GM23338 (cell line): ENCODE measurements at regions not wholly inside any gene's neighbourhood (a gene's known extent, or its start where the extent isn't known, plus 50 kb on each side); places are given as distances from the start of the nearest gene placed in this dataset.

Source experiments
- ATAC-seq: fragments of 200-7000 bp; cut with Tn5 transposase; 3 replicates; pipeline ENCODE4 v1.9.1; 2020
- DNase-seq: peaks from one replicate; pipeline ENCODE4 v3.0.0-alpha.2; 2015; ENCODE audit warnings: low spot score
- H2AFZ ChIP-seq: fragments of 200-600 bp; sonication (generic); 2 replicates; pipeline ENCODE4 v1.8.0; 2016; ENCODE audit warnings: antibody characterized with exemption, mild to moderate bottlenecking, moderate library complexity
- H3F3A ChIP-seq: fragments of 200-600 bp; sonication (generic); replicated peaks from 2 replicates; pipeline ENCODE4 v1.8.0; 2017; ENCODE audit warnings: antibody characterized with exemption, mixed run types, low read depth
- H3K27ac ChIP-seq: fragments of 200-600 bp; sonication (generic); 2 replicates; pipeline ENCODE4 v1.6.1; 2016; ENCODE audit warnings: low read depth
- H3K27me3 ChIP-seq: fragments of 200-600 bp; sonication (generic); 2 replicates; pipeline ENCODE4 v1.8.0; 2016; ENCODE audit warnings: mild to moderate bottlenecking, mixed run types, moderate library complexity; ENCODE audit not compliant: insufficient read depth
- H3K36me3 ChIP-seq: fragments of 200-600 bp; sonication (generic); 2 replicates; pipeline ENCODE4 v1.8.0; 2016; ENCODE audit warnings: mild to moderate bottlenecking; ENCODE audit not compliant: insufficient read depth
- H3K4me1 ChIP-seq: fragments of 200-600 bp; sonication (generic); 2 replicates; pipeline ENCODE4 v1.8.0; 2016; ENCODE audit warnings: mild to moderate bottlenecking, moderate library complexity; ENCODE audit not compliant: insufficient read depth
- H3K4me2 ChIP-seq: fragments of 200-600 bp; sonication (generic); 2 replicates; pipeline ENCODE4 v1.7.1; 2017; ENCODE audit warnings: mixed run types
- H3K4me3 ChIP-seq: fragments of 200-600 bp; sonication (generic); 2 replicates; pipeline ENCODE4 v1.6.1; 2016; ENCODE audit warnings: mixed run types
- H3K79me2 ChIP-seq: fragments of 200-600 bp; sonication (generic); replicated peaks from 2 replicates; pipeline ENCODE4 v1.8.0; 2017; ENCODE audit warnings: mild to moderate bottlenecking; ENCODE audit not compliant: insufficient read depth
- H3K9me2 ChIP-seq: fragments of 200-600 bp; sonication (generic); 2 replicates; pipeline ENCODE4 v1.8.0; 2017; ENCODE audit not compliant: insufficient read depth
- H4K20me1 ChIP-seq: fragments of 200-600 bp; sonication (generic); replicated peaks from 2 replicates; pipeline ENCODE4 v1.8.0; 2017; ENCODE audit warnings: mild to moderate bottlenecking; ENCODE audit not compliant: insufficient read depth
- H3K27ac Mint-ChIP-seq: 2 replicates; pipeline ENCODE4 v1.8.0; 2020; ENCODE audit warnings: inconsistent platforms, mild to moderate bottlenecking, moderate library complexity, mixed read lengths
- H3K27me3 Mint-ChIP-seq: 3 replicates; pipeline ENCODE4 v1.8.0; 2022; ENCODE audit warnings: low read depth, mild to moderate bottlenecking, moderate library complexity, mixed read lengths, inconsistent platforms; ENCODE audit not compliant: insufficient read depth, poor library complexity
- H3K36me3 Mint-ChIP-seq: 3 replicates; pipeline ENCODE4 v1.8.0; 2021; ENCODE audit warnings: low read depth, mild to moderate bottlenecking, inconsistent platforms, moderate library complexity, mixed read lengths
- H3K4me1 Mint-ChIP-seq: 3 replicates; pipeline ENCODE4 v1.8.0; 2020; ENCODE audit warnings: mild to moderate bottlenecking, inconsistent platforms, mixed read lengths
- H3K4me3 Mint-ChIP-seq: 3 replicates; pipeline ENCODE4 v1.8.0; 2021; ENCODE audit warnings: moderate library complexity, mild to moderate bottlenecking, inconsistent platforms, mixed read lengths
- H3K9me3 Mint-ChIP-seq: 3 replicates; pipeline ENCODE4 v1.8.0; 2020; ENCODE audit warnings: moderate library complexity, mild to moderate bottlenecking, inconsistent platforms, mixed read lengths
- CREB1 ChIP-seq: fragments of 250-450 bp; sonication (Bioruptor Pico); IDR thresholded peaks from 2 replicates; pipeline ENCODE4 v1.5.0; 2020; ENCODE audit warnings: low read depth, mild to moderate bottlenecking, moderate library complexity
- EZH2 ChIP-seq: fragments of 200-600 bp; sonication (generic); IDR thresholded peaks from one replicate; pipeline ENCODE4 v1.8.0; 2017; ENCODE audit warnings: antibody characterized with exemption, mild to moderate bottlenecking, low read depth; ENCODE audit not compliant: unreplicated experiment
- EZH2phosphoT487 ChIP-seq: fragments of 200-600 bp; sonication (generic); IDR thresholded peaks from one replicate; pipeline ENCODE4 v1.8.1; 2018; ENCODE audit warnings: antibody characterized with exemption; ENCODE audit not compliant: unreplicated experiment
- JUNB ChIP-seq: IDR thresholded peaks from one replicate; pipeline ENCODE4 v1.6.1; 2016; ENCODE audit warnings: antibody characterized with exemption; ENCODE audit not compliant: unreplicated experiment
- NANOG ChIP-seq: IDR thresholded peaks from 2 replicates; pipeline ENCODE4 v1.6.1; 2016; ENCODE audit warnings: antibody characterized with exemption, borderline replicate concordance
- POLR2AphosphoS5 ChIP-seq: IDR thresholded peaks from 2 replicates; pipeline ENCODE4 v1.6.1; 2016; ENCODE audit warnings: antibody characterized with exemption, low read depth
- REST ChIP-seq: IDR thresholded peaks from one replicate; pipeline ENCODE4 v1.6.1; 2018; ENCODE audit warnings: antibody characterized with exemption; ENCODE audit not compliant: unreplicated experiment
- STAT1 ChIP-seq: IDR thresholded peaks from one replicate; pipeline ENCODE4 v1.6.1; 2016; ENCODE audit warnings: antibody characterized with exemption; ENCODE audit not compliant: unreplicated experiment
- ZNF114 ChIP-seq: fragments of 250-450 bp; sonication (Bioruptor Pico); IDR thresholded peaks from 2 replicates; pipeline ENCODE4 v1.5.0; 2020; ENCODE audit warnings: mild to moderate bottlenecking, moderate library complexity
- ZNF331 ChIP-seq: fragments of 250-450 bp; sonication (Bioruptor Pico); IDR thresholded peaks from 2 replicates; pipeline ENCODE4 v1.5.0; 2020; ENCODE audit warnings: low read depth, mild to moderate bottlenecking, moderate library complexity
- TF ChIP-seq, protein P1 (sequence below), 2 experiments: fragments of 200-600 bp in 1 of 2; sonication (generic) in 1 of 2; conservative IDR thresholded peaks; 2 replicates each; pipeline versions ENCODE4 v1.5.1 to v1.6.1; 2016 to 2017; ENCODE audit warnings: antibody characterized with exemption in 2 of 2, low read depth in 2 of 2, mild to moderate bottlenecking in 2 of 2, moderate library complexity in 1 of 2

DNA sequence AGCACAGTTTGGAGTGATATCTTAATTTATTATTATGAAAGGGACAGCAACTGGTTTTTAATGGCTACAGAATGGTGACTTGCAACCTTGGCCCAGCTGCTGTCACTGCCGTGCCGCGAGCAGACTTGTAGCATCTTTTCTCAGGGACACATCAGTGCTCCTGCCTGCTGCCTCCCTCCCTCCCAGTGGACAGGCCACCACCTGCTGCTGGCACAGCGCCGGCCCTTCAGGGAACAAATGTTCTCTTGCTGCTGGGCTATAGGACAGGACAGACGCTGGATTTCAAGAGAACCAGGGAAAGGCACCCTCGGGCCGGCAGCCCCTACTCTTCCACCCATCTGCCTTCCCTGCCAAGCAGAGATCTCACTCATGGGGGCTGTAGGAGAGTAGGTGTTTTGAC is 413.8 kb upstream of the NFIA start (continued):
- TF ChIP-seq REST = no peak
- no peak for TF ChIP-seq STAT1
- TF ChIP-seq ZNF114 (CRISPR knock-in tag) = no peak
- TF ChIP-seq, protein P1, sequence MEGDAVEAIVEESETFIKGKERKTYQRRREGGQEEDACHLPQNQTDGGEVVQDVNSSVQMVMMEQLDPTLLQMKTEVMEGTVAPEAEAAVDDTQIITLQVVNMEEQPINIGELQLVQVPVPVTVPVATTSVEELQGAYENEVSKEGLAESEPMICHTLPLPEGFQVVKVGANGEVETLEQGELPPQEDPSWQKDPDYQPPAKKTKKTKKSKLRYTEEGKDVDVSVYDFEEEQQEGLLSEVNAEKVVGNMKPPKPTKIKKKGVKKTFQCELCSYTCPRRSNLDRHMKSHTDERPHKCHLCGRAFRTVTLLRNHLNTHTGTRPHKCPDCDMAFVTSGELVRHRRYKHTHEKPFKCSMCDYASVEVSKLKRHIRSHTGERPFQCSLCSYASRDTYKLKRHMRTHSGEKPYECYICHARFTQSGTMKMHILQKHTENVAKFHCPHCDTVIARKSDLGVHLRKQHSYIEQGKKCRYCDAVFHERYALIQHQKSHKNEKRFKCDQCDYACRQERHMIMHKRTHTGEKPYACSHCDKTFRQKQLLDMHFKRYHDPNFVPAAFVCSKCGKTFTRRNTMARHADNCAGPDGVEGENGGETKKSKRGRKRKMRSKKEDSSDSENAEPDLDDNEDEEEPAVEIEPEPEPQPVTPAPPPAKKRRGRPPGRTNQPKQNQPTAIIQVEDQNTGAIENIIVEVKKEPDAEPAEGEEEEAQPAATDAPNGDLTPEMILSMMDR (conservative IDR thresholded peaks at IDR 0.05; ENCODE audit: low read depth in 2 of 2) = no peak
- no peak for TF ChIP-seq POLR2AphosphoS5
- no peak for TF ChIP-seq NANOG
- no peak for TF ChIP-seq EZH2
- TF ChIP-seq JUNB = no peak

DNA sequence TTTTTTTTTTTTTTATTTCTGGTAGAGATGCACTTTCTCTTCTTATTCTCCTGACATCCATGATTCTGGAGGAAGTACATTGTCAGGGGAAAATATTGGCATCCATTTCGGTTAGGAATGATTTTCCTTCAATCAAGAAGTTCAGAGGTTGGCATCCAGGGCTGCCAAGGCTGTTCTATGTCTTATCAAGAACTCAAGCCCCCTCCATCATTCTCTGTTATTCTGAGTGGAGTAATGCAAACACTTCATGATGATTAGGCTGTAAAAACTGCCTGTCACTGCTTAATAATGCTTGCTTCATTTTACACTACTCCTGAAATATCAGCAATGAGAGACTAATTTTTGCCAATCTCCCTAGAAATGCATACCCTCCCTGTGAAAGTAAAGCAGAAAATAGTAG is 417.1 kb upstream of the NFIA start:
- no peak overlapping the region for H3K4me3 ChIP-seq
- no peak overlapping the region for H3K4me3 Mint-ChIP-seq
- no peaks in the 10 kb centered on the region for H3K27me3 ChIP-seq
- H3K27ac ChIP-seq = no peak overlapping the region
- H3K4me1 ChIP-seq = no peaks in the 10 kb centered on the region
- no peaks in the 10 kb centered on the region for H3K9me3 Mint-ChIP-seq
- no peak overlapping the region for H3K4me2 ChIP-seq
- H2AFZ ChIP-seq = no peak overlapping the region
- TF ChIP-seq EZH2phosphoT487 = no peak
- TF ChIP-seq, protein P1 (conservative IDR thresholded peaks at IDR 0.05; ENCODE audit: low read depth in 2 of 2) = no peak
- no peak for TF ChIP-seq CREB1
- TF ChIP-seq EZH2 = no peak
- no peak for TF ChIP-seq STAT1
- TF ChIP-seq ZNF331 (CRISPR knock-in tag) = no peak
- no peak for TF ChIP-seq POLR2AphosphoS5
- no peak for TF ChIP-seq REST
- no peak for TF ChIP-seq ZNF114 (CRISPR knock-in tag)
- DNase-seq (no peak), ATAC-seq (no peak)
- no peak overlapping the region for H3K27ac Mint-ChIP-seq
- peaks cover 11% of the 10 kb centered on the region; the same call in 1 of the 2 replicates for H3K9me2 ChIP-seq
- H3F3A ChIP-seq = no peaks in the 10 kb centered on the region
- H3K36me3 Mint-ChIP-seq = no peaks in the 10 kb centered on the region; the same call in 2 of the 3 replicates
- H4K20me1 ChIP-seq = no peaks in the 10 kb centered on the region
- H3K79me2 ChIP-seq = no peaks in the 10 kb centered on the region
- H3K4me1 Mint-ChIP-seq = no peaks in the 10 kb centered on the region; the same call in 2 of the 3 replicates
- H3K27me3 Mint-ChIP-seq = no peaks in the 10 kb centered on the region
- no peaks in the 10 kb centered on the region for H3K36me3 ChIP-seq
